Trophoblast cell (in vitro differentiated cells and primary cell): ENCODE measurements at regions not wholly inside any gene's neighbourhood (a gene's known extent, or its start where the extent isn't known, plus 50 kb on each side); places are given as distances from the start of the nearest gene placed in this dataset.

Experiments used
- DNase-seq, 2 donors: peaks; one replicate each; pipeline ENCODE4 v3.0.0-alpha.2; 2016
- H2AFZ ChIP-seq: 2 replicates; pipeline ENCODE4 v1.6.1; 2013; ENCODE audit warnings: low read length, moderate library complexity, mild to moderate bottlenecking; ENCODE audit not compliant: insufficient read depth, poor library complexity
- H2AK5ac ChIP-seq: 2 replicates; pipeline ENCODE4 v1.6.1; 2013; ENCODE audit warnings: mild to moderate bottlenecking, low read length
- H2BK120ac ChIP-seq: 2 replicates; pipeline ENCODE4 v1.6.1; 2013; ENCODE audit warnings: low read length, mild to moderate bottlenecking, moderate library complexity; ENCODE audit not compliant: insufficient read depth, poor library complexity
- H2BK12ac ChIP-seq: 2 replicates; pipeline ENCODE4 v1.6.1; 2013; ENCODE audit warnings: mild to moderate bottlenecking, low read length, moderate library complexity
- H2BK5ac ChIP-seq: 2 replicates; pipeline ENCODE4 v1.6.1; 2013; ENCODE audit warnings: low read length, low read depth, moderate library complexity, mild to moderate bottlenecking; ENCODE audit not compliant: poor library complexity
- H3K14ac ChIP-seq: 2 replicates; pipeline ENCODE4 v1.6.1; 2013; ENCODE audit warnings: mild to moderate bottlenecking, low read length
- H3K18ac ChIP-seq: 2 replicates; pipeline ENCODE4 v1.6.1; 2013; ENCODE audit warnings: mild to moderate bottlenecking, low read length
- H3K23ac ChIP-seq: 2 replicates; pipeline ENCODE4 v1.6.1; 2013; ENCODE audit warnings: low read length
- H3K27ac ChIP-seq: 2 replicates; pipeline ENCODE4 v1.5.1; 2013; ENCODE audit warnings: low read depth, mild to moderate bottlenecking, inconsistent platforms, low read length, moderate library complexity
- H3K27me3 ChIP-seq: 2 replicates; pipeline ENCODE4 v1.6.1; 2013; ENCODE audit warnings: inconsistent platforms, mild to moderate bottlenecking, low read length, moderate library complexity; ENCODE audit not compliant: insufficient read depth
- H3K36me3 ChIP-seq, 2 experiments: 1 replicate in 1 of 2; 2 replicates in 1 of 2; pipeline ENCODE4 v1.6.1; 2013; ENCODE audit warnings: low read length in 2 of 2, mild to moderate bottlenecking in 2 of 2, moderate library complexity in 1 of 2; ENCODE audit not compliant: insufficient read depth in 2 of 2, control insufficient read depth in 1 of 2
- H3K4ac ChIP-seq: 2 replicates; pipeline ENCODE4 v1.6.1; 2013; ENCODE audit warnings: low read depth, mild to moderate bottlenecking, low read length, moderate library complexity
- H3K4me1 ChIP-seq, 2 experiments: 1 replicate in 1 of 2; 2 replicates in 1 of 2; pipeline ENCODE4 v1.6.1; 2013; ENCODE audit warnings: low read length in 2 of 2, mild to moderate bottlenecking in 2 of 2, moderate library complexity in 1 of 2; ENCODE audit not compliant: insufficient read depth in 2 of 2, control insufficient read depth in 1 of 2
- H3K4me2 ChIP-seq: 2 replicates; pipeline ENCODE4 v1.6.1; 2013; ENCODE audit warnings: inconsistent platforms, mild to moderate bottlenecking, low read length, moderate library complexity
- H3K4me3 ChIP-seq: 2 replicates; pipeline ENCODE4 v1.5.1; 2013; ENCODE audit warnings: mild to moderate bottlenecking, low read depth, low read length, inconsistent platforms
- H3K79me1 ChIP-seq: one replicate; pipeline ENCODE4 v1.6.1; 2013; ENCODE audit warnings: low read length
- H3K79me2 ChIP-seq: 2 replicates; pipeline ENCODE4 v1.6.1; 2013; ENCODE audit warnings: low read length, mild to moderate bottlenecking; ENCODE audit not compliant: control insufficient read depth, insufficient read depth, poor library complexity
- H3K9ac ChIP-seq: 2 replicates; pipeline ENCODE4 v1.6.1; 2013; ENCODE audit warnings: mild to moderate bottlenecking, low read length
- H3K9me3 ChIP-seq: 2 replicates; pipeline ENCODE4 v1.6.1; 2013; ENCODE audit warnings: low read depth, mild to moderate bottlenecking, control low read depth, inconsistent platforms, low read length; ENCODE audit not compliant: insufficient read depth
- H4K12ac ChIP-seq: 2 replicates; pipeline ENCODE4 v1.6.1; 2013; ENCODE audit warnings: low read depth, mild to moderate bottlenecking, low read length, moderate library complexity
- H4K8ac ChIP-seq: 2 replicates; pipeline ENCODE4 v1.6.1; 2013; ENCODE audit warnings: low read depth, mild to moderate bottlenecking, low read length, moderate library complexity
- H4K91ac ChIP-seq: one replicate; pipeline ENCODE4 v1.6.1; 2013; ENCODE audit warnings: low read depth, mild to moderate bottlenecking, low read length, moderate library complexity
- WGBS: extraction: QIAGEN DNeasy Blood & Tissue Kit; methylation state at CpG from one replicate; pipeline ENCODE4 v1.1.7; 2013; ENCODE audit warnings: missing lambda C conversion rate; ENCODE audit not compliant: insufficient read length, insufficient coverage; ENCODE audit errors: extremely low coverage; 5-methylcytosine and 5-hydroxymethylcytosine counted together

DNA sequence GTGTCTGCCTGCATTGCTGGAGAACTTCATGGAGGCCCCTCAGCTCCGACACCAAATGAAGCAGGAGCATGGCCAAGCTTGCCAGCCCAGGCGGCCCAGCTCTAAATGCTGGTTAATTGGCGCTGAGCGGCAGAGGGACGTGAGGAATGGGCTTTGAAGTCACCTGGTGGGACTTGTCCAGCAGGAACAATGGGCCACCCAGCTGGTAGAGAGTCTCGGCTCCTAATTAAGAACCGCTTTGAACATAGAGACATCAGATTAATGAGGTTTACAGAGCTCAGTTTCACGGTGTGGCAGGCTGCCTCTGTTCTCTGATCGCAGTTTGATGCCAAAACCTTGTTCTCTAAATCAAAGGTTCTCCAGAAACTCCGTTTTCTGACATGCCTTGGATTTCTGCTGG is 77.5 kb upstream of the LINGO1 start:
- Histone ChIP-seq H3K4ac (no peak overlapping the region), H4K12ac (no peak overlapping the region), H2BK120ac (no peak overlapping the region), H3K79me1 (no peaks in the 10 kb centered on the region), H3K79me2 (no peaks in the 10 kb centered on the region), H4K91ac (no peak overlapping the region), H3K23ac (no peak overlapping the region), H3K18ac (no peak overlapping the region), H3K36me3 (no peaks in the 10 kb centered on the region), H3K27ac (no peak overlapping the region), H2AK5ac (no peak overlapping the region), H3K9me3 (peaks cover 4% of the 10 kb centered on the region), H3K4me3 (no peak overlapping the region), H2AFZ (no peak overlapping the region), H3K4me2 (no peak overlapping the region), H3K4me1 (no peaks in the 10 kb centered on the region), H2BK5ac (no peak overlapping the region), H3K27me3 (no peaks in the 10 kb centered on the region), H2BK12ac (no peak overlapping the region), H3K9ac (no peak overlapping the region), H3K14ac (no peak overlapping the region), H4K8ac (no peak overlapping the region)
- DNase-seq, result no peak
- no CpG with 5 or more reads among the region's 10 CpGs for WGBS

DNA sequence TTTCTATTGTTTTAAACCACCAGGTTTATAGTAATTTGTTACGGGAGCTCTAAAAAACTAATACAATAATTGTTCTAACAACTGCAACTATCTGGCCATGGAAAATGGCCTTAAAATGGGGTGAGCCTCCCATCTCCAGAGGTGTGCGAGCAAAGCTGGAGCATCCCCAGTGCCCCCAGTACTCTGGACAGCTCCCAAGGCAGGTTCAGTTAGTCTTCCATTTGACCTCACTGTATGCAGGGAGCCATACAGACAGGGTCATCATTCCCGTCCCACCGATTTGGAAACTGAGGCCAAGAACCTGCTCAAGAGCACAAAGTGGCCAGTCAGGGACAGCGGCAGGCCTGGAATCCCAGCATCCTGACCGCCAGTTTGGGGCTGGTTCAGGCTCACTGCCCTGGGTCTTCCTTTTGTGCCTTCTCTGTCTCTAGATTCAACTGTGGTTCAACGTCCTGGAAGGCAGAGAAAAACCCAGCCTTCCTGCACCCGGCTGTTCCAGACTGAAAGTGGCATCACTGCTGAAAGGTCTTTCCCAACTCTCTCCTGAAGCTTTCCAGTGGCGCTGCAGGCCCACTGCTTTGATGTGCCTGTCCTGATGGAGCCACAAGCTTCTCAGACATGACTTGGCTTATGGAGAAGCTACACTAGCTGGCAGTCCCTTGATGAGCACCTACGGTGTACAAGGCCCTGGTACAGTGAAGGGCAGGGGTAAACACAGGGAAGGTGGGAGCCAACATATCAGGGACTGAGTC is 76.6 kb upstream of the LINGO1 start:
- Histone ChIP-seq H3K4me1 (no peaks in the 10 kb centered on the region), H2BK12ac (no peak overlapping the region), H3K4ac (no peak overlapping the region), H3K79me2 (no peaks in the 10 kb centered on the region), H3K23ac (no peak overlapping the region), H3K14ac (no peak overlapping the region), H3K9me3 (peaks cover 2% of the 10 kb centered on the region), H3K18ac (no peak overlapping the region), H3K9ac (no peak overlapping the region), H3K27ac (no peak overlapping the region), H3K27me3 (no peaks in the 10 kb centered on the region), H3K79me1 (no peaks in the 10 kb centered on the region), H4K12ac (no peak overlapping the region), H2BK120ac (no peak overlapping the region), H2AFZ (no peak overlapping the region), H2BK5ac (no peak overlapping the region), H4K91ac (no peak overlapping the region), H3K4me2 (no peak overlapping the region), H2AK5ac (no peak overlapping the region), H4K8ac (no peak overlapping the region), H3K36me3 (no peaks in the 10 kb centered on the region), H3K4me3 (no peak overlapping the region)
- WGBS, result no CpG with 5 or more reads among the region's 10 CpGs
- peak in 1 of 2 donors; percentile 16 for DNase-seq

GRCh38 chr15:77706482-77707244 is 74.0 kb upstream of the LINGO1 start:
- no CpG with 5 or more reads among the region's 5 CpGs for WGBS

GRCh38 chr15:77702211-77702957 is 69.7 kb upstream of the LINGO1 start:
- H4K91ac ChIP-seq, result no peak overlapping the region
- no peaks in the 10 kb centered on the region for H3K27me3 ChIP-seq
- H2BK5ac ChIP-seq, result no peak overlapping the region
- H3K14ac ChIP-seq, result no peak overlapping the region
- H3K23ac ChIP-seq, result no peak overlapping the region
- H2AFZ ChIP-seq, result no peak overlapping the region
- no peak overlapping the region for H2AK5ac ChIP-seq
- peaks cover 2% of the 10 kb centered on the region for H3K9me3 ChIP-seq
- H2BK12ac ChIP-seq, result no peak overlapping the region
- no peak overlapping the region for H3K9ac ChIP-seq
- H3K4ac ChIP-seq, result no peak overlapping the region
- no peak overlapping the region for H4K8ac ChIP-seq
- H3K79me2 ChIP-seq, result no peaks in the 10 kb centered on the region
- H3K4me2 ChIP-seq, result no peak overlapping the region
- WGBS, result no CpG with 5 or more reads among the region's 5 CpGs
- H3K79me1 ChIP-seq, result no peaks in the 10 kb centered on the region
- DNase-seq, result peak; percentile 10 to 47
- no peak overlapping the region for H2BK120ac ChIP-seq
- H3K36me3 ChIP-seq, result no peaks in the 10 kb centered on the region
- no peak overlapping the region for H3K4me3 ChIP-seq
- H3K27ac ChIP-seq, result no peak overlapping the region
- H3K18ac ChIP-seq, result no peak overlapping the region
- no peaks in the 10 kb centered on the region for H3K4me1 ChIP-seq
- no peak overlapping the region for H4K12ac ChIP-seq

More at GRCh38 chr15:77706482-77707244, 74.0 kb upstream of the LINGO1 start:
- no peaks in the 10 kb centered on the region for H3K79me1 ChIP-seq
- no peak overlapping the region for H2BK5ac ChIP-seq
- no peak overlapping the region for H2AK5ac ChIP-seq
- H4K12ac ChIP-seq, result no peak overlapping the region
- no peak overlapping the region for H2BK12ac ChIP-seq
- H3K79me2 ChIP-seq, result no peaks in the 10 kb centered on the region
- no peak overlapping the region for H3K27ac ChIP-seq
- H2BK120ac ChIP-seq, result no peak overlapping the region
- H3K4me2 ChIP-seq, result no peak overlapping the region
- no peak overlapping the region for H2AFZ ChIP-seq
- no peak overlapping the region for H3K18ac ChIP-seq
- peaks cover 2% of the 10 kb centered on the region for H3K9me3 ChIP-seq
- no peak overlapping the region for H3K4me3 ChIP-seq
- no peaks in the 10 kb centered on the region for H3K4me1 ChIP-seq
- no peak overlapping the region for H3K9ac ChIP-seq
- no peak overlapping the region for H4K91ac ChIP-seq
- H3K23ac ChIP-seq, result no peak overlapping the region
- H3K4ac ChIP-seq, result no peak overlapping the region
- no peak for DNase-seq
- no peaks in the 10 kb centered on the region for H3K27me3 ChIP-seq
- no peak overlapping the region for H4K8ac ChIP-seq
- no peaks in the 10 kb centered on the region for H3K36me3 ChIP-seq
- H3K14ac ChIP-seq, result no peak overlapping the region
